RWPE1 (cell line): ENCODE measurements at regions not wholly inside any gene's neighbourhood (a gene's known extent, or its start where the extent isn't known, plus 50 kb on each side); places are given as distances from the start of the nearest gene placed in this dataset.

Experiments used
- CTCF ChIA-PET: fragments of 350-600 bp; sonication (Branson Sonifier 250); formaldehyde crosslinking; extraction: SDS; loops from one replicate; lab custom pipeline; 2021; lab: Yijun Ruan, JAX
- POLR2A ChIA-PET: fragments of 400-600 bp; formaldehyde crosslinking; extraction: SDS; loops from one replicate; lab custom pipeline; 2020; ENCODE audit warnings: antibody characterized with exemption; ENCODE audit not compliant: low non-redundant PET; lab: Yijun Ruan, JAX
- DNase-seq: peaks from one replicate; pipeline ENCODE4 v3.0.0; 2012; ENCODE audit warnings: low spot score
- H3K27ac ChIP-seq: fragments of 450-650 bp; 2 replicates; pipeline ENCODE4 v1.5.1; 2017
- CTCF ChIP-seq: fragments of 450-650 bp; conservative IDR thresholded peaks from 2 replicates; pipeline ENCODE4 v1.5.1; 2017; ENCODE audit warnings: low read depth, mild to moderate bottlenecking

- DNase-seq: no peak
- TF ChIP-seq CTCF: no peak
- no peak overlapping the region for H3K27ac ChIP-seq
- ChIA-PET CTCF (no interaction called here), POLR2A (no interaction called here)
Measured at GRCh38 chr3:176855901-176856486, 341.3 kb downstream of the TBL1XR1 start.

GRCh38 chr3:176855213-176855612 is 342.1 kb downstream of the TBL1XR1 start:
- DNase-seq: no peak
- no peak overlapping the region for H3K27ac ChIP-seq
- CTCF ChIA-PET: interaction anchor here (0.6 kb wide), 1 partner anchor 203 kb away, joined by 3 read pairs; no protein-coding TSS in a partner anchor
- no peak for TF ChIP-seq CTCF
- POLR2A ChIA-PET: no interaction called here

GRCh38 chr3:176850498-176850897 is 346.8 kb downstream of the TBL1XR1 start:
- no peak overlapping the region for H3K27ac ChIP-seq
- CTCF ChIA-PET: interaction anchor here (0.6 kb wide), 1 partner anchor 540 kb away, joined by 3 read pairs; no protein-coding TSS in a partner anchor
- TF ChIP-seq CTCF: no peak
- no peak for DNase-seq
- POLR2A ChIA-PET: no interaction called here

GRCh38 chr3:176848431-176849214 is 348.7 kb downstream of the TBL1XR1 start:
- CTCF ChIA-PET: interaction anchor here (0.7 kb wide), 1 partner anchor 552 kb away, joined by 3 read pairs; no protein-coding TSS in a partner anchor
- peak overlapping the region; percentile 72 for H3K27ac ChIP-seq
- DNase-seq: peak; percentile 82
- POLR2A ChIA-PET: no interaction called here
- no peak for TF ChIP-seq CTCF

- no peak for DNase-seq
- H3K27ac ChIP-seq: no peak overlapping the region
- POLR2A ChIA-PET: no interaction called here
- CTCF ChIA-PET: no interaction called here
- no peak for TF ChIP-seq CTCF
Measured at GRCh38 chr3:176842914-176843313, 354.4 kb downstream of the TBL1XR1 start.

GRCh38 chr3:176840641-176841286 is 356.5 kb downstream of the TBL1XR1 start:
- H3K27ac ChIP-seq: no peak overlapping the region
- DNase-seq: no peak
- no peak for TF ChIP-seq CTCF
- ChIA-PET CTCF (interaction anchor here (0.7 kb wide), 1 partner anchor 155 kb away, joined by 3 read pairs; no protein-coding TSS in a partner anchor), POLR2A (no interaction called here)
